Ectodermal cell (in vitro differentiated cells): ENCODE measurements at regions not wholly inside any gene's neighbourhood (a gene's known extent, or its start where the extent isn't known, plus 50 kb on each side); places are given as distances from the start of the nearest gene placed in this dataset.

Experiments
- H3K27ac ChIP-seq: 2 replicates; pipeline ENCODE4 v1.7.0; 2013; ENCODE audit warnings: mild to moderate bottlenecking, low read depth, low read length; ENCODE audit not compliant: insufficient read depth, poor library complexity, severe bottlenecking
- H3K27me3 ChIP-seq: 2 replicates; pipeline ENCODE4 v1.7.0; 2013; ENCODE audit warnings: mild to moderate bottlenecking, low read length; ENCODE audit not compliant: insufficient read depth, control insufficient read depth, poor library complexity, severe bottlenecking
- H3K36me3 ChIP-seq: one replicate; pipeline ENCODE4 v1.7.0; 2013; ENCODE audit warnings: low read length; ENCODE audit not compliant: control insufficient read depth, insufficient read depth
- H3K4me1 ChIP-seq: one replicate; pipeline ENCODE4 v1.7.0; 2013; ENCODE audit warnings: low read length; ENCODE audit not compliant: control insufficient read depth, insufficient read depth
- H3K4me3 ChIP-seq: 2 replicates; pipeline ENCODE4 v1.7.0; 2013; ENCODE audit warnings: low read depth, low read length, control low read depth; ENCODE audit not compliant: insufficient read depth
- H3K9me3 ChIP-seq: 2 replicates; pipeline ENCODE4 v1.7.0; 2013; ENCODE audit warnings: mild to moderate bottlenecking, low read length, moderate library complexity; ENCODE audit not compliant: control insufficient read depth
- WGBS, 2 experiments: methylation state at CpG; one replicate each; pipeline ENCODE4 v1.1.7; 2013; ENCODE audit warnings: missing lambda C conversion rate in 2 of 2; 5-methylcytosine and 5-hydroxymethylcytosine counted together

DNA sequence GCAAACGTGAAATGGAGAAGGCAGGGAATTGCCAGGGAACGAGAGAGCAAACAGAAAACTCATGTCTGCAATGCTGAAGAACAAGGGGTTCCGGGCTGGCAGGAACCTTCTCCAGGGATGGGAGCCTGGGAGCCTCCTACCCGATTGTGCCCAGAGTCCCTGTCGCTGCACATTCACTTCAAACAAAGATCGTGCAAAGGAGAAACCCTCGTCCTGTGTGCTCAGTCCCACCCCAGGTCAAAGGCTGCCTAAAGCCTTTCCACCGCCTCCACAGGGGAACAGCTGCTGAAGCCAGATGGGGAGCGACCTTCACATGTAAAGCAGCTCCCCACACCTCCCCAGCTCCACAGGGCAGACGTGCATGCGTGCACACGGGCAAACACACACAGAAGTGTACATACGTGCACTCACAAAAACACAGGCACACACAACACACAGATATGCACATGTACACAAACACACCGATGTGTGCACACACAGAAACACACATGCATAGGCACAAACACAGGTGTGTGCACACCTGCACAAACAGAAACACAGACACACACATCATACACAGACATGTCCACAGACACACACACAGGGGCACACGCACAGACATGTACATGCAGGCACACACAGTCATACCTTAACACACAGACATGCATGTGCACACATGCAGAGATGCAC lies 460.1 kb upstream of the SALL3 start:
- Histone ChIP-seq H3K9me3 (no peaks in the 10 kb centered on the region), H3K36me3 (no peaks in the 10 kb centered on the region), H3K4me3 (no peak overlapping the region), H3K27me3 (no peaks in the 10 kb centered on the region), H3K4me1 (no peaks in the 10 kb centered on the region), H3K27ac (no peak overlapping the region)
- WGBS, 2 experiments, result 92% methylated on average over 15 of the region's 15 CpGs

DNA sequence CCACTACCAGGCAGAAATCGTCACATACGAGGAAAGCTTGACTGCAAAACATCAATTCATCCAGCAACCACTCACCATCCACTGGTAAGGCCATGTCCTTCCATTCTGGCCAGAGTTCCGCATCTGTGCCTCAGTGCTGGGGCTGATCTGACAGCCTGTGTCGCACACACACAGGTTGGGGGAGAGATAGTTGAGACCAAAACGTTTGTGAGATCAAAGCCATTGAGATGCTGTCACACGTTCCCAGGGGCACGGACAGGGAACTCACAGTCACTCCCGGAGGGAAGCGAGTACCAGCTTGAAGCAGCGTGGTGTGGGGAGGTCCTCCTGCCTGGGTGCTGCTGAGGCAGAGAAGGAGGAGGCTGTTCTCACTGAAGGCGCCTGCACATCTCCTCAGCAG lies 458.5 kb upstream of the SALL3 start:
- no peaks in the 10 kb centered on the region for H3K27me3 ChIP-seq
- no peak overlapping the region for H3K4me3 ChIP-seq
- H3K36me3 ChIP-seq, result no peaks in the 10 kb centered on the region
- no peaks in the 10 kb centered on the region for H3K4me1 ChIP-seq
- H3K9me3 ChIP-seq, result no peaks in the 10 kb centered on the region
- H3K27ac ChIP-seq, result no peak overlapping the region
- WGBS, 2 experiments, result 87 to 89% methylated on average over 11 of the region's 11 CpGs

DNA sequence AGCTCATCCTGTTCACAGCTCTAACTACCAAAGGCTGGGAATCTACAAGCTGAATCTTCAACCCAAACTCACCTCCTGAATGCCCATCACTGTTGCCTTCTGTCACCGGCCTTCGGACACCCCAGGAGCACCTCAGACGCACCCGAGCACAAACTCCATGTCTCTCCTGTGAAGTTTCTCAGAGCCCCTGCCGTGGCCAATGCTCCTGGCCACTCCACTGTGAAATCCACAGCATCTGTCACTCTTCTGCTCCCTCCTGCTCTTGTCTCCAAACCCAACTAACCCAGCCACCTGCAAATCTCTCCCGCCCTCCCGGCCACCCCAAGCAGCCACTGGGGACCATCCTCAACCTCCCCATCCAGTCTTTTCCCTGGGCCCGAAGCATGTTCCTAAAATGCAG lies 457.9 kb upstream of the SALL3 start:
- Histone ChIP-seq H3K36me3 (no peaks in the 10 kb centered on the region), H3K4me3 (no peak overlapping the region), H3K27ac (no peak overlapping the region), H3K27me3 (no peaks in the 10 kb centered on the region), H3K4me1 (no peaks in the 10 kb centered on the region), H3K9me3 (no peaks in the 10 kb centered on the region)
- 91 to 98% methylated on average over 8 of the region's 8 CpGs for WGBS, 2 experiments

DNA sequence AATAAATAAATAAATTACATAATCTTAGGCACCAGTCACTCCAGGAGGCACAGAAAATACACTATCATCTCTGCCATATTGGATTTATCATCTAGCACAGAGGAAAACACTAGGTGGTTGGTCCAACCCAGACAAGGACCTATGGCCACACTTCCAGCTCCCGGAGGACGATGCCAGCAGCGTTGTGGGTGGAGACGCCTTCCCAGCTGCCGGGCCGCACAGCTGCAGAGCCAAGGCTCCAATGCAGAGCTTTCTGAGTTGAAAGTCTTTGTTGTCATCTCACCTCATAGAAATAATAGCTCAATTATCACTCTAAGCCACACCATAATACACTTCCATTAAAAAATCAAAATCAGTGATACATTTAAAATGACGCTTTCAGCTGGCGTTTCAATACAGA lies 457.1 kb upstream of the SALL3 start:
- H3K4me3 ChIP-seq, result no peak overlapping the region
- no peak overlapping the region for H3K27ac ChIP-seq
- no peaks in the 10 kb centered on the region for H3K4me1 ChIP-seq
- no peaks in the 10 kb centered on the region for H3K36me3 ChIP-seq
- no peaks in the 10 kb centered on the region for H3K27me3 ChIP-seq
- no peaks in the 10 kb centered on the region for H3K9me3 ChIP-seq
- WGBS, 2 experiments, result 94 to 95% methylated on average over 8 of the region's 8 CpGs

GRCh38 chr18:78523850-78524249 lies 455.8 kb upstream of the SALL3 start:
- H3K27me3 ChIP-seq, result no peaks in the 10 kb centered on the region

DNA sequence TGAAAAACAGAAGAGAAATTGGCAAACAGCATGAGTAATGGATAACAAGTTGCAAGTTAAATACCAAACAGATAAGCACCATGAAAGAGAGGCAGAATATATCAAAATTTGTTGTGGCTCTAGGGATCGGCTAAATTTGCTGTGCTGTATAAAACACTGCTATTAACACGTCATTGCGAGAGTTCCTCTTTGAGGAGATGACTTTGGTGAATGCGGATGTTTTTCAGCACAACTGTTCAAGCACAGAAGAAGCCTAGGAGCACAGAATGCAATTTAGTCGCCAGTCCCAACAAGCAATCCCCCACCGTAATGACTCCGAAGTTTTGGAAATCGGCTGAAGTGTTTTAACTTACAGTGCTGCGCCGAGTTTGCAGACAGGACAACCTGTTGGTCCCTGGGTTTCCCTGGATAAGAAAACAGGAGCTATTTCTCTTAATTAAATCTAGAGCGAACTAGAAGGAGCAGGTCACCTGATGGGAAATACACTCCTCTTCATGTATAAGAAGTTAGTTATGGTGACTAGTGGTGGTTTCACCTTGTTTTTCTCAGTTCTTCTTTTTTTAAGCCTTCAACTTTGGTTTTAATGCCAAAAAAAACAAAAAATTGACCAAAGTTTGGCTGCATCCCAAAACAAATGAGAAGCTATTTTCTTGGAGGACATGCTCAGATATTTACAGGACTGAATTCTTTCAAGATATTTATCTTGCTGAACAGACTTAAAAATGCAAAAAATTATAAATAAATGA lies 454.1 kb upstream of the SALL3 start:
- 95% methylated on average over 11 of the region's 11 CpGs for WGBS, 2 experiments
- Histone ChIP-seq H3K27ac (no peak overlapping the region), H3K9me3 (no peaks in the 10 kb centered on the region), H3K4me1 (peaks cover 14% of the 10 kb centered on the region), H3K4me3 (no peak overlapping the region), H3K27me3 (no peaks in the 10 kb centered on the region), H3K36me3 (no peaks in the 10 kb centered on the region)

More at GRCh38 chr18:78523850-78524249, 455.8 kb upstream of the SALL3 start:
- Histone ChIP-seq H3K27ac (no peak overlapping the region), H3K4me1 (peaks cover 7% of the 10 kb centered on the region), H3K4me3 (no peak overlapping the region), H3K36me3 (no peaks in the 10 kb centered on the region), H3K9me3 (no peaks in the 10 kb centered on the region)
- WGBS, 2 experiments, result 88% methylated on average over 12 of the region's 12 CpGs

- no peaks in the 10 kb centered on the region for H3K36me3 ChIP-seq
- H3K4me3 ChIP-seq, result no peak overlapping the region
- no peak overlapping the region for H3K27ac ChIP-seq
- no peaks in the 10 kb centered on the region for H3K9me3 ChIP-seq
- peaks cover 14% of the 10 kb centered on the region for H3K4me1 ChIP-seq
- no peaks in the 10 kb centered on the region for H3K27me3 ChIP-seq
- 92 to 99% methylated on average over 9 to 10 of the region's 10 CpGs for WGBS, 2 experiments
Measured at GRCh38 chr18:78526275-78526674, 453.3 kb upstream of the SALL3 start.

DNA sequence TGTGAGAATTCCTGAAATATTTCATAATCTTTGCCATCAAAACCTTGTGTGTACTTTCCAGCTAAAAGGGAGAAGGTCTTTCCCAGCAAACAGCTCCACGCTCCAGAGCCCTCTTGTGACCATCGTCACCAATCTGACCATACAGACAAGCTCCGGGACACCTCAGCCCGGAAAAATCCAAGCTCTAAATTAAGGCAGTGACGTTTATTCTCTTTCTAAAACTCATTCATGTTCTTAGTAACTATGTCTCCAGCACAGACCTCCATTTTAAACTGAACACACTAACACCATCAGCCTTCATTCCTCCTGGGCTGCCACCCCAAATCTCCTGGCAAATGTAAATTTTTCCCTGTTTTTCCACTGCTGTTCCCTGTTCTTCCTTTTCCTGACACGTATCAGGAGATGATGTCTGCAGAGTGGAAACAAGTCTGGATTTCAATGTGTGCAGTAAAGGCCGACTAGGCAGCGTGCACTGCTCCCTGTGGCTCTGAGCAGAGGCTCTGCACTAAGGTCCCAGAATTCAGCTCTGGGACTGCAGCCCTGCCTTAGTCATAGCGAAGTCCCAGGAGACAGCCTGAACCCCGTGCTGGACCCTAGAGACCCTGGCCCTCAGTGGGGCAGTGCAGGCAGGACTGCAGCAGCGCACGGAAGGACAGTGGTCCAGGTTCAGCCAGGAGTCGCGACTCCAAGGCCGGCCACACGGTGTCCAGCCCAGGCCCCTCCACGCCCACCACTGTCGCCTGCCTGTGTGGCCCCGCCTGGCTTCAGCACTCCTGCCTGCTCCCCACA lies 452.5 kb upstream of the SALL3 start:
- Histone ChIP-seq H3K4me3 (no peak overlapping the region), H3K4me1 (peaks cover 14% of the 10 kb centered on the region), H3K36me3 (no peaks in the 10 kb centered on the region), H3K9me3 (no peaks in the 10 kb centered on the region), H3K27ac (no peak overlapping the region), H3K27me3 (no peaks in the 10 kb centered on the region)
- 78% methylated on average over 19 of the region's 19 CpGs for WGBS, 2 experiments

DNA sequence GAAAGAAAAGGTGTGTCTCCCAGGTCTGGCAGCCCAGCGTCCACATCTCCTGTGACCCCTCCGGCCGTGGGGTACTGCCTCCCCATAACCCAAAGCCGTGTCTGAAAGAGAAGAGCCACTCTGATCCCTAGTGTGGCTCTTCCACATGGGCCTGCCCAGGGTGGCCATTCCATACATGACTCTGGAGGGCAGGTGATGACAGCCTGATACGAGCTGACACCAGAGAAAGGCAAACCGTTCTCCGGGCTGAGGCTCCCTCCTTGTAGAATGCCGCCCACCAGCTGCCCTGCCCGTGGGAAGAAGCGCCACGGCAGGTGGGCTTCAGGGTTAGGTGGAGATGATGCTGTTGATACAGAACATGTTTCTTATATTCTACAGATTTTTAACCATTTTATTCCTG lies 451.6 kb upstream of the SALL3 start:
- Histone ChIP-seq H3K27ac (no peak overlapping the region), H3K9me3 (no peaks in the 10 kb centered on the region), H3K36me3 (no peaks in the 10 kb centered on the region), H3K4me3 (no peak overlapping the region), H3K27me3 (no peaks in the 10 kb centered on the region), H3K4me1 (peaks cover 14% of the 10 kb centered on the region)
- WGBS, 2 experiments, result 79 to 80% methylated on average over 9 to 11 of the region's 11 CpGs
